RCC 7860 (cell line): ENCODE measurements at regions not wholly inside any gene's neighbourhood (a gene's known extent, or its start where the extent isn't known, plus 50 kb on each side); places are given as distances from the start of the nearest gene placed in this dataset.
"Not testable (repeated sequence)": the region's sequence is repeated elsewhere in the genome, so short reads cannot be mapped to it uniquely, and the experiment has no call there.

ENCODE experiments used
- DNase-seq: peaks from one replicate; pipeline ENCODE4 v3.0.0-alpha.2; 2015; ENCODE audit warnings: low spot score
- FAIRE-seq: peaks from 2 replicates; lab custom pipeline; 2012; peaks lifted over from hg19 to GRCh38; lab: Jason Lieb, UNC

GRCh38 chr4:156553659-156554058, 417.9 kb downstream of the PDGFC start:
- DNase-seq = no peak

GRCh38 chr4:156547891-156548290, 423.7 kb downstream of the PDGFC start:
- FAIRE-seq (no peak), DNase-seq (peak; percentile 27)

More at GRCh38 chr4:156553659-156554058, 417.9 kb downstream of the PDGFC start:
- no peak for FAIRE-seq

DNA sequence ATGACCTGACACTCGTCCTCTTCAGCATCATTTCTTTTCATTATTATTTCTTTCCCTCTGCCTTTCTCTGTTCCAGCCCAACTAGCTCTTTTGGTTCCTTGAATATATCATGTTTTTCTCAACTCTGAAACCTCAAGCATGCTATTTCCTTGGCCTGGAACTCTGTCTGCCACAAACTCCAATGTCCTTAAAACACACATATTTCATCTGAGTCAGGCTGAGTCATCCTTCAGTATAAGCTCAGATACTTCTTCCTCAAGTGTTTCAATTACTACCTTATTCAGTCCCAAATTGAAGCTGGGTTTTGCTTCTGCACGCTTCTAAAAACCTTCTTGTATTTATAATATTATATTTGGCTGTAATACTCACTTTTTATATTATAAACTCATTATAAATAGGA, 424.2 kb downstream of the PDGFC start:
- peak; percentile 68 for DNase-seq
- FAIRE-seq = peak; percentile 90

DNA sequence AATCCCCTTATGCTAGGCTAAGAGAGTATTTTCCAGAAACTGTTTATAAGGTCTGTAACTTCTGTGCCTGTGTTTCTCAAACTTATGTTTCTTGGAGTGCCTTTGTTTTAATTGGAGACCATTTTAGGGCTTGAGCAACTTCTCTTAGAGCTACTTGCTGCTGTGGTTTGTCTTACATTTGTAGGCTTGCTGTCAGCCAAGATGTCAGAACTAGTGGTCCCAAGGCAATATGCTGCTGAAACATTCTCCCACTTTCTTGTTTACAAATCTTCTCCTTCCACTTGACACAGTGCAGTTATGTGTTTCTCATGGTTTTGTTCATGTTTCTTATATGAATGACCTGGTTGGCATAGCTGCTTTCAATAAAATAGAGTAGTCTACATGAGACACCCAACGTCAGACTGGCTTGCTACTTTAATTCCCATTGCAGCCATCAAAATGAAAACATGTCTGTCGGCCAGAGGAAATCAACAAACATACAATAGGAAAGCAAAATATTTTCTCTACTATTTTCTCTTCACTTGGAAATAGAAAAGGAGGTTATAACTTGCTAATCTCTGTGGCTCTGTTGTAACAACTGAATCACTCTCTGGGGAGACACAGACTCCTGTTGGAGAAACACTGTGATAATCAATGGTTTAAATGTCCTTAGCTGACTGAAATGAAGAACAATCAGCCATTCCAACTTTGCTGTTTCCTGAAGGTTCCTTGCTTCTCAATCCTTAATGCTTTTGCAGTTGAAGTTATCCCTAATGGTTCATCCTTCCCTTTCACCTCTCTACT, 426.4 kb downstream of the PDGFC start:
- no peak for DNase-seq

GRCh38 chr4:156539376-156539775, 432.2 kb downstream of the PDGFC start:
- FAIRE-seq = no peak
- DNase-seq = no peak

More for the DNA sequence above, 426.4 kb downstream of the PDGFC start:
- no peak for FAIRE-seq

DNA sequence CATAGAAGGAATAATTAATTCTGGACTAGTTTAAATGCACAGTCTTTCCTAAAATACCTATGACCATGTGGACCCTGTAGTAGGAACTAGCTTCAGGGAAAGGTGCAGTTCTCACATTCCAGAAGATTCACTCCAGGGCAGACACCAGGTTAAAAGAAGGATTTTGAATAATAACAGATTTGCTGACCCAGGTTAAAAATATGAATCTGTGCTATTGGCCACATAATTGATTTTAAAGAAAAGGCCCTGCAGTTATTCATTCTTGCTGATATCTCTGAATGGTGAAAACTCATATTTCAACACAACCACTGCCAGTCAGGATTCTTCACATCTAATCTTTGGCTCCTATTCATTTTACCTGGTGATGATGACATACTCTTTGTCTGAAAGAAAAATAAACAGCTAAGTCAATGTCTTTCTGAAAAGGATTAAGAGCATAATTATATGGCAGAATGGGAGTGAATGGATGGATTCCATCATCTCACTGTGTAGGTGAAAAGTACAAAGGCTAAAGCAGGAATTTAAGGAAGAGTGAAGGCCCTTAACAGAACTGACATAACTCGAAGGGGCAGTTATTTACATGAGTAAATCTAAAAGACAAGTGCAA, 432.8 kb downstream of the PDGFC start:
- no peak for FAIRE-seq
- DNase-seq = no peak

DNA sequence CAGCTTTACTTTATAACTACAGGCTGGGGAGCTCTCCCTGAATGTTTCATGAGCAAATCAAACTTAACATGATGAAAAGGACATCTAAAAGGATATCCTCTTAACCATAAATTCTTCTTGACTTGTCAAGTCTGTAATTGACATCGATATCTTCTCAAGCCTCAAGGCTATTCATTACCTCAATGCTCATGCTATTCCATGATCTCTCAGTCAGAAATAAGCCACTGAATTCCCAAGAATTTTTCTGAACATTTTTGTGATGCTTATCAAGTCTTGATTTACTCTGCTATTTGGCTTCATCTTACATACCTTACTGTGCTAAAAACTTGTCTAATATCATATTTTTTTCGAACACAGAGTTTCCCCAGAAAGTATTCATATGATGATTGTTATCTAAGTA, 433.4 kb downstream of the PDGFC start:
- DNase-seq (no peak), FAIRE-seq (no peak)

DNA sequence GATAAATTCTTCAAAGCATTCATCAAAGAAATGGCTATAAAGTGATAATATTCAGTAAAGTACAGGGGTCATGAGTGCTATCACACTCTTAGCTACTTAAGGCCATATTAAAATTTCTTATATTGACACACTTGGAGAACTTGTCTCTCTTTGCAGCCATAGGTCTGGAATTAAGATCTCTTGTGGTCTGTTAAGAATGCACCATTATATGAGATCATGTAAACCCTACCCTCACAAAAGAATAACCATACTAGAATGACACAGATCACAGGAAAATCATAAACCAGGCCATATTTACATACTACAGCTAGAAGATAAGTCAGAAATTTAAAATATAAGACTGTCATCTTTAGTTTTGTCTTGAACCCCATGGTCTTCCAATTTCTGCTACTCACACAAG, 434.3 kb downstream of the PDGFC start:
- no peak for FAIRE-seq
- no peak for DNase-seq

GRCh38 chr4:156536661-156537060, 434.9 kb downstream of the PDGFC start:
- no peak for FAIRE-seq

DNA sequence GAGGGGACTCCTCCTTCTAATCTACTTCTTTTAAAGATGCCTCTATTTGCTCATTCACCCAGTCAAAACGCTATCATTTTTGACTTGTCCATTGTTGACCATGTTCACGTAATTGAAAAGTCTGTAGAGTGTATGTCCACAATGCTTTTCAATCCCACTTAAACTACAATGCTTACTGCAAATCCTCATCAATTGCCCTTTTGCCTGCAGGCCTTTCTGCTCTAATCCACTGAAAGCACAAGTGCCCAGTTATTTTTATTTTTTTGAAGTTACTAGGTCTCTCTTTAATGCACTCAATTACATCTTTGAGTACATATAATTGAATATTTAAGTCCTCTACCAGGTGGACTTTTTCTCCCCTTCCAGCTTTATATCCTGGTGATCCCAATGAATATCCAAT, 437.4 kb downstream of the PDGFC start:
- FAIRE-seq (no peak), DNase-seq (no peak)

More at GRCh38 chr4:156536661-156537060, 434.9 kb downstream of the PDGFC start:
- DNase-seq = no peak

- DNase-seq = no peak
- FAIRE-seq = no peak
These were observed 443.4 kb downstream of the PDGFC start for GRCh38 chr4:156528216-156528615.

DNA sequence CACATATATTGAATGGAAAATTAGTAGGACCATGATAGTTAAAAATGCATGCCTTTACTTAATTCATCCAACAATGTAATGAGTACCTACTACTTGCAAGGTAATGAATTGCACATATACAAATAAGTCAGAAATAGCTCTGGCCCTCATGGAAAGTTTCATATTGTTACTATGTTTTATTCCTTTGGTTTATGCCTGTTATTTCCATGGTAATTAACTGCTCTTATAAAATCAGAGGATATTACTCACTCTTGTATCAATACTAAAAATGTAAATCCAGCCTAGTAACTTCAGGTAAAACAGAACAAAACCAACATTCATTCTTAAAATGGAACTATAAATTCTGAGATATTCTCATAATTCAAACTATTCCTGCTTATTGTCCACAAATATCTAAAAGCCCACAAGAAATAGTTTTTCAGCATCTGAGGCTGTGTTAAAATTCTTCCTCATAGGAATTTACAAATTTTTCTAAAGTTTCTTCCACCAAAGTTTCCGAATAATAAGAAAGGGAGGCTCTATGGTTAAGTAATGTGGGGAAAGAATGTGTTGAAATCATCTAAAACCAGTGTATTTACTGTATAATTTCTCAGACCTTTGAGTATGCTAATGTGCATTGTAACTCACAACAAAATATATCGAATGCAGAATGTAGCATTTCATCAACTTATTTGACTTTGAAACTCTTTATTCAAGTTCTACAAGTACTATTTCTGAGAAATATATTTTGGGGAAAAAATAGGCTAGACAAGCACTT, 444.2 kb downstream of the PDGFC start:
- no peak for DNase-seq
- no peak for FAIRE-seq

GRCh38 chr4:156523991-156524390, 447.6 kb downstream of the PDGFC start:
- no peak for DNase-seq
- FAIRE-seq = no peak

DNA sequence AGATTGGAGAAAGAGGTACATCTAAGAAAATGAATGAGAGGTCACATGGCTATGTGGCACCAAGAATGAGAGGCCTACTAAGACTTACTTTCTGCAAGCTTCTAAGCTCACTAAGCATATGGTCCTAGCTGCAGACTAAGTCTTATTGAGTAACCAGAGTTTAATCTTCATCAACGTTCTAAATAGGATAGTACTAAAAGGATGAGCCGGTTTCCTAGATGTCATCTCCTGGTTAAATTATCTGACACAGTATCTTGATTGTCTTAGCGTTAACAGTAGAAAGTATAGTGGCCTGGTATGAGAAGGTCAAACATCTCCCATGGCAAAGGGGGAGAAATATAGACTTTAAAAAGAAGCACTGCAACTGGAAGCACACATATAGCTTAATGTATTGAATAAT, 448.1 kb downstream of the PDGFC start:
- FAIRE-seq (no peak), DNase-seq (no peak)

GRCh38 chr4:156521631-156522030, 450.0 kb downstream of the PDGFC start:
- no peak for FAIRE-seq
- DNase-seq = no peak

DNA sequence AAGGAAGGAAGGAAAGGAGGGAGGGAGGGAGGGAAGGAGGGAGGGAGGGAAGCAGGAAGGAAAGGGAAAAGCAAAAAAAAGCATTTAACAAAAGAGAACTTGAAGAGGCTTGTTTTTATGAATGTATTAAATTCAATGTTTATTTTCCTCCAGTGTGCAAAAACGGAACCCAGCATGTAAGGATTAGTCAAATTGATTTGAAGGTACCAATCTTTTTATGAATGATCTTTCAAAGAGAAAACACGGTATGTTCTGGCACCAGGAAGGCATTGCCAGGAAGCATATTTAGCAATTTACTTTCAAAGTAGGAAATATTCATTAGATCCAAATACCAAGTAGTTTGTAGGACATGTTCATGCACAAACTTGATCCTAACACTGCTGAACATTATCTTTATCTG, 453.6 kb downstream of the PDGFC start:
- DNase-seq (no peak), FAIRE-seq (no peak)

GRCh38 chr4:156517546-156517945, 454.1 kb downstream of the PDGFC start:
- FAIRE-seq (no peak), DNase-seq (no peak)

DNA sequence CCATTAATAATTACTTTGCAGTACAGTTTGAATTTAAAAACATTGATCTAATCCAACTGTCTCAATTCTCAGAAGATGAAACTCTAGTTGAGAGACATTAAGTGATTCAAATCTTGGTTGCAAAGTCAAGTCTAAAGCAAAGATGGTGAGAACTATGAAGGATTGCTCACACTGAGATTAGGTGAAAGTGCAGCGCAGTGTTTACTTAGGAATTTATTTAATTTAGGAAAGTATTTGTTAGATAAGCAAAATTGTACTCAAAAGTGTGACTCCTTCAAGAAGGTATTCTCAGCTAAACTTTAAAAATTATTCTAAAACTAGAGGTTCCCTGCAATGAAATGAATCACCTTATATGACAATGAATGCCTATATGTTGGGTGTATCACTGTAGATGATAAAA, 454.9 kb downstream of the PDGFC start:
- FAIRE-seq (no peak), DNase-seq (no peak)

DNA sequence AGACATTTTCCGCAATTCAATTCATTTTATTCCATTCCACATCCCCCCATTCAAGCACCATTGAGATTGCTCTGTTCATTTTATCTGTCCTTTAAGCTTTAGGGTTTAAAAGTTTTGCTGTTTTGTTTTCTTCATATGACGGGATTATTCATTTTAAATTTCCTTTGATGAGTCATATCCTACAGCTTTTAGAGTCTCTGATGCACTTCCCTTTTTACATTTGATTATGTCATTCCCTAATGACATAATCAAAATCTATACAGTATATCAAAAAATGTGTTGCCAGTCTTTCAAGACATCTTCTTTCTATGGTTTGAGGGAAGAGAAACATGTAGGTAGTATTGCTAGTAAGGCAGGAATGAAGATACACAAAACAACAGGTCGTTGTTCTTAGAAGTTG, 456.3 kb downstream of the PDGFC start:
- no peak for FAIRE-seq
- no peak for DNase-seq

- FAIRE-seq = no peak
- no peak for DNase-seq
These were observed 459.0 kb downstream of the PDGFC start for GRCh38 chr4:156512622-156513021.

DNA sequence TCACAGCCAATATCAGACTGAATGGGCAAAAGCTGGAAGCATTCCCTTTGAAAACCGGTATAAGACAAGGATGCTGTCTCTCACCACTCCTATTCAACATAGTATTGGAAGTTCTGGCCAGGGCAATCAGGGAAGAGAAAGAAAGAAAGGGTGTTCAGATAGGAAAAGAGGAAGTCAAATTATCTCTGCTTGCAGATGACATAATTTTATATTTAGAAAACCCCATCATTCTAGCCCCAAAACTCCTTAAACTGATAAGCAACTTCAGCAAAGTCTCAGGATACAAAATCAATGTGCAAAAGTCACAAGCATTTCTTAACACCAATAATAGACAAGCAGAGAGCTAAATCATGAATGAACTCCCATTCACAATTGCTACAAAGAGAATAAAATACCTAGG, 461.7 kb downstream of the PDGFC start:
- FAIRE-seq, DNase-seq: not testable (repeated sequence)
